H1 (cell line): ENCODE measurements at regions not wholly inside any gene's neighbourhood (a gene's known extent, or its start where the extent isn't known, plus 50 kb on each side); places are given as distances from the start of the nearest gene placed in this dataset.

ENCODE experiments used
- CTCF ChIA-PET: fragments of 300-600 bp; sonication (Branson Sonifier 250); formaldehyde crosslinking; loops from one replicate; lab custom pipeline; 2021; ENCODE audit not compliant: partially characterized antibody; lab: Charles Lee
- POLR2A ChIA-PET: fragments of 300-600 bp; sonication (Branson Sonifier 250); formaldehyde crosslinking; loops from one replicate; lab custom pipeline; 2021; ENCODE audit warnings: inconsistent platforms; ENCODE audit not compliant: partially characterized antibody; lab: Charles Lee
- DNase-seq, 2 experiments: peaks; one replicate each; pipeline versions ENCODE4 v3.0.0 to v3.0.0-alpha.2; 2010 to 2022; ENCODE audit warnings: low spot score in 2 of 2, low read depth in 1 of 2, mixed read lengths in 1 of 2
- FAIRE-seq: peaks from 2 replicates; lab custom pipeline; 2011; peaks lifted over from hg19 to GRCh38; lab: Jason Lieb, UNC
- H2AFZ ChIP-seq: 2 replicates; pipeline ENCODE4 v1.8.1; 2012; ENCODE audit warnings: low read length, inconsistent platforms
- H2AK5ac ChIP-seq: 2 replicates; pipeline ENCODE4 v1.6.1; 2013; ENCODE audit warnings: low read depth, low read length
- H2BK120ac ChIP-seq: replicated peaks from 2 replicates; pipeline ENCODE3; 2013; ENCODE audit warnings: low read depth, low read length, inconsistent platforms
- H2BK12ac ChIP-seq: 2 replicates; pipeline ENCODE4 v1.6.1; 2013; ENCODE audit warnings: low read depth, low read length
- H2BK15ac ChIP-seq: 2 replicates; pipeline ENCODE4 v1.6.1; 2013; ENCODE audit warnings: low read length
- H2BK20ac ChIP-seq: 2 replicates; pipeline ENCODE4 v1.6.1; 2013; ENCODE audit warnings: low read length
- H2BK5ac ChIP-seq: 2 replicates; pipeline ENCODE4 v1.6.1; 2013; ENCODE audit warnings: low read depth, low read length
- H3K14ac ChIP-seq: 2 replicates; pipeline ENCODE4 v1.6.1; 2013; ENCODE audit warnings: inconsistent platforms; ENCODE audit not compliant: insufficient read length
- H3K18ac ChIP-seq: 2 replicates; pipeline ENCODE4 v1.6.1; 2013; ENCODE audit warnings: low read length; ENCODE audit errors: extremely low read depth
- H3K23ac ChIP-seq: 2 replicates; pipeline ENCODE4 v1.6.1; 2013; ENCODE audit warnings: inconsistent platforms; ENCODE audit not compliant: insufficient read length
- H3K23me2 ChIP-seq: 2 replicates; pipeline ENCODE4 v1.6.1; 2013; ENCODE audit warnings: low read depth, low read length
- H3K27ac ChIP-seq: 2 replicates; pipeline ENCODE4 v1.6.1; 2011; ENCODE audit warnings: low read depth, low read length, inconsistent platforms
- H3K27me3 ChIP-seq, 4 experiments: replicated peaks in 1 of 4; 1 replicate in 1 of 4; 2 replicates in 3 of 4; pipeline versions ENCODE4 v1.6.1 to v1.8.1; 2011 to 2013; ENCODE audit warnings: low read length in 3 of 4, mild to moderate bottlenecking in 3 of 4, inconsistent platforms in 2 of 4, mixed read lengths in 2 of 4, moderate library complexity in 1 of 4; ENCODE audit not compliant: control insufficient read depth in 3 of 4, insufficient read depth in 3 of 4; ENCODE audit errors: extremely low read depth in 1 of 4
- H3K36me3 ChIP-seq, 4 experiments: 2 replicates each; pipeline versions ENCODE4 v1.6.1 to v1.8.1; 2011 to 2013; ENCODE audit warnings: mild to moderate bottlenecking in 4 of 4, low read length in 3 of 4, moderate library complexity in 2 of 4, control low read depth in 1 of 4, inconsistent platforms in 1 of 4; ENCODE audit not compliant: insufficient read depth in 4 of 4, control insufficient read depth in 2 of 4
- H3K4ac ChIP-seq: replicated peaks from 2 replicates; pipeline ENCODE3; 2013; ENCODE audit warnings: low read length, low read depth, mixed read lengths, inconsistent platforms; ENCODE audit not compliant: insufficient read length
- H3K4me1 ChIP-seq, 4 experiments: replicated peaks in 1 of 4; 1 replicate in 1 of 4; 2 replicates in 3 of 4; pipeline versions ENCODE4 v1.6.1 to v1.8.1; 2011 to 2013; ENCODE audit warnings: low read length in 3 of 4, inconsistent platforms in 2 of 4, mixed read lengths in 1 of 4; ENCODE audit not compliant: insufficient read depth in 4 of 4, control insufficient read depth in 3 of 4
- H3K4me2 ChIP-seq, 2 experiments: 2 replicates each; pipeline versions ENCODE4 v1.6.1 to v1.8.1; 2011 to 2013; ENCODE audit warnings: low read depth in 2 of 2, low read length in 2 of 2, control low read depth in 1 of 2, inconsistent platforms in 1 of 2, mild to moderate bottlenecking in 1 of 2; ENCODE audit not compliant: insufficient read depth in 1 of 2
- H3K4me3 ChIP-seq, 4 experiments: fragments of 200-600, 300-600 bp in 1 of 4; sonication (generic), shearing (Covaris generic), sonication (Bioruptor Twin) in 1 of 4; 2 replicates each; pipeline versions ENCODE4 v1.5.1 to v1.8.1; 2011 to 2016; ENCODE audit warnings: low read length in 4 of 4, low read depth in 3 of 4, control low read depth in 2 of 4, inconsistent platforms in 2 of 4, mild to moderate bottlenecking in 2 of 4, mixed read lengths in 1 of 4, moderate library complexity in 1 of 4; ENCODE audit not compliant: insufficient read depth in 2 of 4; ENCODE audit errors: extremely low read depth in 1 of 4
- H3K56ac ChIP-seq: replicated peaks from 2 replicates; pipeline ENCODE3; 2013; ENCODE audit warnings: low read depth, mild to moderate bottlenecking, mixed read lengths, low read length, inconsistent platforms; ENCODE audit not compliant: insufficient read length
- H3K79me1 ChIP-seq: 2 replicates; pipeline ENCODE4 v1.6.1; 2013; ENCODE audit warnings: low read depth, low read length, control low read depth
- H3K79me2 ChIP-seq, 2 experiments: 2 replicates each; pipeline versions ENCODE4 v1.6.1 to v1.8.1; 2012 to 2013; ENCODE audit warnings: low read length in 2 of 2, mild to moderate bottlenecking in 2 of 2, inconsistent platforms in 1 of 2; ENCODE audit not compliant: insufficient read depth in 2 of 2, control insufficient read depth in 1 of 2
- H3K9ac ChIP-seq, 4 experiments: replicated peaks in 1 of 4; 1 replicate in 1 of 4; 2 replicates in 3 of 4; pipeline versions ENCODE4 v1.6.1 to v1.8.1; 2011 to 2013; ENCODE audit warnings: low read depth in 3 of 4, low read length in 3 of 4, control low read depth in 2 of 4, mild to moderate bottlenecking in 2 of 4, moderate library complexity in 2 of 4, inconsistent platforms in 1 of 4; ENCODE audit errors: extremely low read depth in 1 of 4
- H3K9me3 ChIP-seq, 2 experiments: 2 replicates each; pipeline versions ENCODE4 v1.6.1 to v1.8.1; 2012 to 2013; ENCODE audit warnings: mild to moderate bottlenecking in 2 of 2, moderate library complexity in 2 of 2, control low read depth in 1 of 2, inconsistent platforms in 1 of 2, low read depth in 1 of 2, low read length in 1 of 2, mixed read lengths in 1 of 2; ENCODE audit not compliant: insufficient read depth in 2 of 2
- H4K20me1 ChIP-seq, 2 experiments: replicated peaks in 1 of 2; 2 replicates each; pipeline versions ENCODE3 to v1.8.1; 2011 to 2013; ENCODE audit warnings: inconsistent platforms in 2 of 2, low read length in 2 of 2, mild to moderate bottlenecking in 1 of 2; ENCODE audit not compliant: insufficient read depth in 2 of 2, control insufficient read depth in 1 of 2
- H4K5ac ChIP-seq: 2 replicates; pipeline ENCODE4 v1.6.1; 2013; ENCODE audit warnings: low read length, low read depth, mixed read lengths, inconsistent platforms; ENCODE audit not compliant: insufficient read length
- H4K8ac ChIP-seq: 2 replicates; pipeline ENCODE4 v1.8.0; 2013; ENCODE audit warnings: mild to moderate bottlenecking, moderate library complexity, low read length, inconsistent platforms; ENCODE audit not compliant: insufficient read depth; ENCODE audit errors: extremely low read depth
- H4K91ac ChIP-seq: replicated peaks from 2 replicates; pipeline ENCODE3; 2013; ENCODE audit warnings: low read length, mixed read lengths, inconsistent platforms; ENCODE audit not compliant: insufficient read length
- ATF3 ChIP-seq: IDR thresholded peaks from 2 replicates; pipeline ENCODE4 v1.6.1; 2011; ENCODE audit warnings: low read depth, mild to moderate bottlenecking, low read length; ENCODE audit not compliant: insufficient read depth
- BACH1 ChIP-seq: IDR thresholded peaks from 2 replicates; pipeline ENCODE4 v1.6.1; 2012; ENCODE audit warnings: low read length, improper control_type of control experiment
- CHD1 ChIP-seq: IDR thresholded peaks from 2 replicates; pipeline ENCODE4 v1.6.1; 2012; ENCODE audit warnings: low read depth, low read length, improper control_type of control experiment
- EZH2 ChIP-seq: fragments of 200-600 bp; sonication (generic); IDR thresholded peaks from 2 replicates; pipeline ENCODE4 v1.7.1; 2012; ENCODE audit warnings: low read depth, mild to moderate bottlenecking, moderate library complexity, low read length, inconsistent platforms; ENCODE audit not compliant: severe bottlenecking
- HDAC2 ChIP-seq, 2 experiments: fragments of 300-600 bp in 1 of 2; sonication (generic) in 1 of 2; IDR thresholded peaks; 2 replicates each; pipeline ENCODE4 v1.6.1; 2011 to 2012; ENCODE audit warnings: low read depth in 2 of 2, low read length in 2 of 2, mild to moderate bottlenecking in 2 of 2, moderate library complexity in 2 of 2, borderline replicate concordance in 1 of 2, inconsistent platforms in 1 of 2
- KDM1A ChIP-seq: fragments of 200-600, 300-600 bp; sonication (generic); IDR thresholded peaks from 2 replicates; pipeline ENCODE4 v1.7.1; 2016; ENCODE audit warnings: mild to moderate bottlenecking, low read length, borderline replicate concordance
- MAX ChIP-seq: IDR thresholded peaks from 2 replicates; pipeline ENCODE4 v1.6.1; 2012; ENCODE audit warnings: inconsistent platforms
- POLR2AphosphoS5 ChIP-seq: IDR thresholded peaks from 2 replicates; pipeline ENCODE4 v1.6.1; 2011; ENCODE audit warnings: low read depth, low read length
- RBBP5 ChIP-seq: IDR thresholded peaks from 2 replicates; pipeline ENCODE4 v1.7.1; 2012; ENCODE audit warnings: low read depth, mild to moderate bottlenecking, inconsistent platforms, low read length, moderate library complexity, borderline replicate concordance
- SIX5 ChIP-seq: IDR thresholded peaks from 2 replicates; pipeline ENCODE4 v1.6.1; 2011; ENCODE audit warnings: mild to moderate bottlenecking, low read depth, low read length
- SP1 ChIP-seq: IDR thresholded peaks from 2 replicates; pipeline ENCODE4 v1.6.1; 2011; ENCODE audit warnings: low read depth, low read length
- SRF ChIP-seq: IDR thresholded peaks from 2 replicates; pipeline ENCODE4 v1.6.1; 2011; ENCODE audit warnings: mild to moderate bottlenecking, low read depth, low read length, moderate library complexity
- TAF7 ChIP-seq: optimal IDR thresholded peaks from 2 replicates; pipeline ENCODE3; 2011; ENCODE audit warnings: low read depth, mild to moderate bottlenecking, inconsistent platforms, low read length, moderate library complexity, borderline replicate concordance
- TCF12 ChIP-seq: IDR thresholded peaks from 2 replicates; pipeline ENCODE4 v1.6.1; 2011; ENCODE audit warnings: low read depth, mild to moderate bottlenecking, low read length
- ZNF274 ChIP-seq: IDR thresholded peaks from 2 replicates; pipeline ENCODE4 v1.7.0; 2012; ENCODE audit warnings: low read length, borderline replicate concordance; ENCODE audit errors: extremely low read depth

- Histone ChIP-seq H4K20me1 (no peaks in the 10 kb centered on the region), H3K56ac (no peak overlapping the region), H3K27ac (no peak overlapping the region), H3K23me2 (no peaks in the 10 kb centered on the region), H2AK5ac (no peak overlapping the region), H4K8ac (no peak overlapping the region), H3K23ac (no peak overlapping the region), H3K79me1 (no peaks in the 10 kb centered on the region), H4K5ac (no peak overlapping the region), H3K9ac (no peak overlapping the region), H2AFZ (0 out of 2 replicates have a peak overlapping the region, but pooled peaks have one; percentile 46), H2BK120ac (no peak overlapping the region), H3K79me2 (no peaks in the 10 kb centered on the region), H3K4me2 (no peak overlapping the region), H3K18ac (no peak overlapping the region), H3K4me3 (no peak overlapping the region), H3K9me3 (peaks cover 0 to 3% of the 10 kb centered on the region in 2 experiments; a peak in 1 of 4 replicates), H3K36me3 (no peaks in the 10 kb centered on the region), H4K91ac (no peak overlapping the region), H2BK12ac (no peak overlapping the region), H3K14ac (no peak overlapping the region), H3K4ac (no peak overlapping the region), H3K4me1 (peaks cover 2 to 9% (median 4%) of the 10 kb centered on the region in 4 experiments; a peak in 5 of 7 replicates), H3K27me3 (peaks cover 0 to 3% (median 0%) of the 10 kb centered on the region in 4 experiments; a peak in 1 of 7 replicates), H2BK15ac (no peak overlapping the region), H2BK5ac (no peak overlapping the region), H2BK20ac (no peak overlapping the region)
- no peak for DNase-seq
- TF ChIP-seq CHD1 (no peak), SRF (no peak), TAF7 (no peak), MAX (no peak), SP1 (no peak), HDAC2 (IDR thresholded peaks at IDR 0.05; ENCODE audit: borderline replicate concordance in 1 of 2, low read depth in 2 of 2, low read length in 2 of 2) (no peak), ATF3 (no peak), BACH1 (no peak), RBBP5 (no peak), POLR2AphosphoS5 (no peak), ZNF274 (no peak), SIX5 (no peak), KDM1A (no peak), TCF12 (no peak), EZH2 (no peak)
- FAIRE-seq = no peak
- POLR2A ChIA-PET = no interaction called here
- CTCF ChIA-PET = interaction anchor here (1.0 to 2.3 kb wide), 4 partner anchors 11 to 249 kb away, joined by 3 to 8 read pairs (median 4); no protein-coding TSS in a partner anchor
Measured at GRCh38 chr12:13504074-13504473, 307.5 kb downstream of the EMP1 start.
